Prostate gland (tissue), 2 donors: ENCODE measurements at regions not wholly inside any gene's neighbourhood (a gene's known extent, or its start where the extent isn't known, plus 50 kb on each side); places are given as distances from the start of the nearest gene placed in this dataset.

Experiments used
- CTCF ChIP-seq, 4 experiments: fragments of 200-600 bp in 2 of 4; fragments of 450-650 bp in 2 of 4; sonication (generic) in 2 of 4; IDR thresholded peaks; 1 replicate in 3 of 4; 2 replicates in 1 of 4; pipeline ENCODE4 v1.5.1; 2016 to 2019; ENCODE audit warnings: antibody characterized with exemption in 4 of 4, mild to moderate bottlenecking in 2 of 4, moderate library complexity in 2 of 4
- POLR2A ChIP-seq: fragments of 450-650 bp; IDR thresholded peaks from one replicate; pipeline ENCODE4 v1.6.1; 2016; ENCODE audit warnings: antibody characterized with exemption, mild to moderate bottlenecking

- TF ChIP-seq CTCF (IDR thresholded peaks at IDR 0.05) = no peak
- TF ChIP-seq POLR2A = no peak
Measured at GRCh38 chr6:12509060-12509459, 207.5 kb upstream of the PHACTR1 start.
